ENCODE measurements at regions not wholly inside any gene's neighbourhood (a gene's known extent, or its start where the extent isn't known, plus 50 kb on each side); places are given as distances from the start of the nearest gene placed in this dataset.

DNA sequence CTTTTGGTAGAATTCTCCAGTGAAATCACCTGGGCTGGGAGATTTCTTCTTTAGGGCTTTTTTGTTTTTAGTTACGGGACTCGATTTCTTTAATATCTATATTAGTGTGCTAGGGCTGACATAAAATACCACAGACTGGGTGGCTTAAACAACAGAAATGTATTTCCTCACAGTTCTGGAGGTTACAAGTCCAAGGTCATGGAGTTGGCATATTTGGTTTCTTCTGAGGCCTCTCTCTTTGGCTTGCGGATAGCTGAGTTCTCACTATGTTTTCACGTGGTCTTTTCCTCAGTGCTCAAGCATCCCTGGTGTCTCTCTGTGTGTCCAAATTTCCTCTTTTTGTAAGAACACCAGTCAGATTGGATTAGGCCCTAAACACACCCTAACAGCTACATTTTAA, 208.5 kb upstream of the DTNA start:
- ChIA-PET CTCF (ENCODE audit: low intra/inter-chr PET ratio, low total read pairs) (no interaction called here), POLR2A (interaction anchor here (0.9 kb wide), 1 partner anchor 9 kb away, joined by 3 read pairs; no protein-coding TSS in a partner anchor)
- WGBS (ENCODE audit: low lambda C conversion rate), result 45% methylated on average over 4 of the region's 4 CpGs
- Histone ChIP-seq H3K9me3 (ENCODE audit: low read length) (peaks cover 9% of the 10 kb centered on the region; the same call in 1 of the 2 replicates), H3K27me3 (ENCODE audit: control insufficient read depth in 1 of 2, insufficient read depth in 2 of 2, low read length in 2 of 2) (no peaks in the 10 kb centered on the region), H3K4me2 (ENCODE audit: low read depth, low read length) (no peak overlapping the region), H3K9ac (ENCODE audit: insufficient read depth, low read depth, low read length) (no peak overlapping the region), H3K36me3 (replicated peaks in 1 of 2; ENCODE audit: control insufficient read depth in 1 of 2, insufficient read depth in 2 of 2, low read length in 2 of 2) (no peaks in the 10 kb centered on the region), H4K20me1 (ENCODE audit: insufficient read depth, low read length) (no peaks in the 10 kb centered on the region), H2AFZ (ENCODE audit: low read length) (no peak overlapping the region), H3K4me1 (ENCODE audit: insufficient read depth, low read length) (peaks cover 11% of the 10 kb centered on the region), H3K4me3 (replicated peaks in 1 of 3; ENCODE audit: insufficient read depth in 1 of 3, low read depth in 2 of 3, low read length in 3 of 3) (no peak overlapping the region), H3K79me2 (ENCODE audit: insufficient read depth, low read length) (no peaks in the 10 kb centered on the region), H3K27ac (ENCODE audit: extremely low read length, insufficient read depth, low read length) (no peak overlapping the region)
- TF ChIP-seq NR2F6 (IDR thresholded peaks at IDR 0.05) (no peak), NR2F6 (CRISPR knock-in tag; IDR thresholded peaks at IDR 0.05) (no peak), HNF4A (CRISPR knock-in tag; IDR thresholded peaks at IDR 0.05) (peak; percentile 61), ZMYM4 (CRISPR knock-in tag; IDR thresholded peaks at IDR 0.05) (peak; percentile 52; the same call in 1 of the 2 replicates), GATAD2A (CRISPR knock-in tag; IDR thresholded peaks at IDR 0.05) (peak; percentile 44; the same call in 1 of the 2 replicates), CEBPB (IDR thresholded peaks at IDR 0.05; ENCODE audit: borderline replicate concordance, low read depth, low read length) (0 out of 2 replicates have a peak, but pooled peaks have one; percentile 29), SIX1 (CRISPR knock-in tag; IDR thresholded peaks at IDR 0.05; ENCODE audit: borderline replicate concordance) (no peak), ARID5B (CRISPR knock-in tag; IDR thresholded peaks at IDR 0.05) (peak; percentile 68), ZNF891 (CRISPR knock-in tag; IDR thresholded peaks at IDR 0.05) (no peak), RARA (CRISPR knock-in tag; IDR thresholded peaks at IDR 0.05) (peak; percentile 67), ZMYM2 (CRISPR knock-in tag; IDR thresholded peaks at IDR 0.05) (no peak), MED1 (CRISPR knock-in tag; IDR thresholded peaks at IDR 0.05) (no peak), ZMAT3 (CRISPR knock-in tag; conservative IDR thresholded peaks at IDR 0.05) (no peak)
- TF ChIP-seq, protein P1, sequence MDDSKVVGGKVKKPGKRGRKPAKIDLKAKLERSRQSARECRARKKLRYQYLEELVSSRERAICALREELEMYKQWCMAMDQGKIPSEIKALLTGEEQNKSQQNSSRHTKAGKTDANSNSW (CRISPR knock-in tag; IDR thresholded peaks at IDR 0.05; ENCODE audit: borderline replicate concordance), result no peak
- in situ Hi-C loops (cut with HindIII; ENCODE audit: extremely low pct_ligation_motif_present, low pct_unique_long_range_greater_than_20kb), result no loop called here
- DNase-seq (ENCODE audit: low spot score), result peak; percentile 53
- intact Hi-C loops (cut with micrococcal nuclease; ENCODE audit: unreplicated experiment), result no loop called here
- no peak; the same call in 1 of the 3 replicates for ATAC-seq
- no peak for FAIRE-seq
- BruUV-seq (replicated peaks), result no TSS peak
